ENCODE measurements at regions not wholly inside any gene's neighbourhood (a gene's known extent, or its start where the extent isn't known, plus 50 kb on each side); places are given as distances from the start of the nearest gene placed in this dataset.

DNA sequence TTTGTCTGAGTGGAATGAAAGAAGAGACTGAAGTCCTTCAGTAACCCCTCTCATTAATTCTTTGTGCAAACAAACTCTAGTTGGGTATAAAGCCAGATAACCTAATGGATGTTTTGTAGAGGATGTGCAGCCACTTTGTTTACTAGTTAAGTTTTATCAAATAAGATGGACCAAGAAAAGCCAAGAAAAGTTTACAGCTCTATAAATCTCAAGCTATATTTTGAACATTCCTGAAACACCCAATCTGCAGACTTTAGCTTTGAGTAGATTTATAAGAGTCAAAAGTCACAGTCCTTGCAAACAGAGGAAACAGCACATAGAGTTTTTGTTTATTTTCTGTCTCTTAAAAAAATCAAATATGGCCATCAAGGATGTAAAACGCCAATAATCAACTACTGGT is 452.9 kb downstream of the SPRY1 start:
- no peaks in the 10 kb centered on the region for H4K20me1 ChIP-seq (ENCODE audit: control insufficient read depth, insufficient read depth, low read depth, low read length)
- H3K4me1 ChIP-seq (ENCODE audit: control insufficient read depth, low read length) = no peaks in the 10 kb centered on the region
- H3K9me3 ChIP-seq (ENCODE audit: control insufficient read depth, insufficient read depth, low read length) = no peaks in the 10 kb centered on the region
- no peaks in the 10 kb centered on the region for H3K27me3 ChIP-seq (ENCODE audit: control insufficient read depth, low read length)
- no peaks in the 10 kb centered on the region for H3F3A ChIP-seq (ENCODE audit: control insufficient read depth, insufficient read depth)
- H3K4me3 ChIP-seq (ENCODE audit: low read length) = no peak overlapping the region
- no peaks in the 10 kb centered on the region for H3K36me3 ChIP-seq (ENCODE audit: control insufficient read depth, low read length)
- TF ChIP-seq CTCF (IDR thresholded peaks at IDR 0.05; ENCODE audit: low read depth, low read length, poor library complexity, severe bottlenecking) = no peak
- no peak for TF ChIP-seq EZH2phosphoT487 (IDR thresholded peaks at IDR 0.05; ENCODE audit: borderline replicate concordance, low read length)
- no peak overlapping the region for H3K27ac ChIP-seq (ENCODE audit: low read depth, low read length)
- no peak overlapping the region for H3K4me2 ChIP-seq (ENCODE audit: low read length)
- H3K9me2 ChIP-seq (replicated peaks; ENCODE audit: control insufficient read depth, low read length) = no peaks in the 10 kb centered on the region
- no peaks in the 10 kb centered on the region for H3K79me2 ChIP-seq (ENCODE audit: control insufficient read depth, low read length)

DNA sequence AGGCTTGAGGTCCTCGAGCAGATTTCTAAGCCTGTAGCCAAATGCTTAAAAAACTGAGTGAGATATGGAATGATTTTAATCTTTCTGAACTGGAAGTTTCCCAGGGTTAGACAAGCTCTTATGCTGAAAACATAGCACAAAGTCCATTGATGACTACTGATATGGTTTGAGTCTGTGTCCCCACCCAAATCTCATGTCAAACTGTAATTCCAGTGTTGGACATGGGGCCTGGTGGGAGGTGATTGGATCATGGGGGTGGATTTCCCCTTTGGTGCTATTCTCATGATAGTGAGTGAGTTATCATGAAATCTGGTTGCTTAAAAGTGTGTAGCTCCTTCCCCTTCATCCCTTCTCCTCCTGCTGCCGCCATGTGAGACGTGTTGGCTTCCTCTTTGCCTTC is 454.9 kb downstream of the SPRY1 start:
- no peaks in the 10 kb centered on the region for H3K9me3 ChIP-seq (ENCODE audit: control insufficient read depth, insufficient read depth, low read length)
- no peaks in the 10 kb centered on the region for H3K27me3 ChIP-seq (ENCODE audit: control insufficient read depth, low read length)
- H3K4me2 ChIP-seq (ENCODE audit: low read length) = no peak overlapping the region
- TF ChIP-seq EZH2phosphoT487 (IDR thresholded peaks at IDR 0.05; ENCODE audit: borderline replicate concordance, low read length) (no peak), CTCF (IDR thresholded peaks at IDR 0.05; ENCODE audit: low read depth, low read length, poor library complexity, severe bottlenecking) (no peak)
- no peak overlapping the region for H3K4me3 ChIP-seq (ENCODE audit: low read length)
- H3K4me1 ChIP-seq (ENCODE audit: control insufficient read depth, low read length) = no peaks in the 10 kb centered on the region
- no peaks in the 10 kb centered on the region for H3K79me2 ChIP-seq (ENCODE audit: control insufficient read depth, low read length)
- no peaks in the 10 kb centered on the region for H3K9me2 ChIP-seq (replicated peaks; ENCODE audit: control insufficient read depth, low read length)
- no peaks in the 10 kb centered on the region for H4K20me1 ChIP-seq (ENCODE audit: control insufficient read depth, insufficient read depth, low read depth, low read length)
- H3F3A ChIP-seq (ENCODE audit: control insufficient read depth, insufficient read depth) = no peaks in the 10 kb centered on the region
- H3K36me3 ChIP-seq (ENCODE audit: control insufficient read depth, low read length) = no peaks in the 10 kb centered on the region
- H3K27ac ChIP-seq (ENCODE audit: low read depth, low read length) = no peak overlapping the region

- Histone ChIP-seq H4K20me1 (ENCODE audit: control insufficient read depth, insufficient read depth, low read depth, low read length) (no peaks in the 10 kb centered on the region), H3K27me3 (ENCODE audit: control insufficient read depth, low read length) (no peaks in the 10 kb centered on the region; the same call in 1 of the 2 replicates), H3K9me3 (ENCODE audit: control insufficient read depth, insufficient read depth, low read length) (no peaks in the 10 kb centered on the region), H3K4me3 (ENCODE audit: low read length) (no peak overlapping the region), H3K36me3 (ENCODE audit: control insufficient read depth, low read length) (no peaks in the 10 kb centered on the region), H3K27ac (ENCODE audit: low read depth, low read length) (no peak overlapping the region), H3F3A (ENCODE audit: control insufficient read depth, insufficient read depth) (no peaks in the 10 kb centered on the region), H3K4me1 (ENCODE audit: control insufficient read depth, low read length) (no peaks in the 10 kb centered on the region), H3K4me2 (ENCODE audit: low read length) (no peak overlapping the region), H3K9me2 (replicated peaks; ENCODE audit: control insufficient read depth, low read length) (no peaks in the 10 kb centered on the region), H3K79me2 (ENCODE audit: control insufficient read depth, low read length) (no peaks in the 10 kb centered on the region)
- TF ChIP-seq CTCF (IDR thresholded peaks at IDR 0.05; ENCODE audit: low read depth, low read length, poor library complexity, severe bottlenecking) = no peak
- TF ChIP-seq EZH2phosphoT487 (IDR thresholded peaks at IDR 0.05; ENCODE audit: borderline replicate concordance, low read length) = no peak
These were observed 457.1 kb downstream of the SPRY1 start for GRCh38 chr4:123853651-123854050.

Measured in DOHH2 (cell line).